ENCODE measurements at regions not wholly inside any gene's neighbourhood (a gene's known extent, or its start where the extent isn't known, plus 50 kb on each side); places are given as distances from the start of the nearest gene placed in this dataset.

DNA sequence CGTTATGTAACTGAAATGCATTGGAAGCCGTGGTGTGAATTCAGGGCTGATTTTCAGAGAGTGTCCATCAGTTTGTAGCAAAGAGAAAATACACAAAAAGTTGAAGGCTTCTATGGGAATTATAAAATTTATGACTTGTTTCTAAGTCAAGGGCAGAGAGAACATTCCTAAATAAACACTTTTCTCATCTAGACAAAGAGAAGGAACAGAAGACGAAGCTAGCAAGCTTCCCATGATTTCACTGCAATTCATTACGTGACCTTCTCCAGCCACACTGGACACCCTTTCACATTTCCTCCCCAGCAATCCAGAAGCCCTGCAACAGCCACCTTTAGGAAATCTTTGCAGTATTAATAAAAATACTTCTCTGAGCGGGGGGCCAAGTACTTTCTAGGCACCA lies 67.8 kb downstream of the TMEM100 start:
- TF ChIP-seq EZH2 (IDR thresholded peaks at IDR 0.05; ENCODE audit: borderline replicate concordance, insufficient read depth, low read length, poor library complexity, severe bottlenecking) (no peak), SMC3 (conservative IDR thresholded peaks at IDR 0.05; ENCODE audit: poor library complexity) (no peak), MXI1 (conservative IDR thresholded peaks at IDR 0.05; ENCODE audit: poor library complexity, severe bottlenecking) (no peak), EP300 (conservative IDR thresholded peaks at IDR 0.05; ENCODE audit: poor library complexity, severe bottlenecking) (no peak), TAF1 (IDR thresholded peaks at IDR 0.05; ENCODE audit: low read depth) (no peak), REST (IDR thresholded peaks at IDR 0.05; ENCODE audit: borderline replicate concordance) (no peak)
- TF ChIP-seq, protein P1, sequence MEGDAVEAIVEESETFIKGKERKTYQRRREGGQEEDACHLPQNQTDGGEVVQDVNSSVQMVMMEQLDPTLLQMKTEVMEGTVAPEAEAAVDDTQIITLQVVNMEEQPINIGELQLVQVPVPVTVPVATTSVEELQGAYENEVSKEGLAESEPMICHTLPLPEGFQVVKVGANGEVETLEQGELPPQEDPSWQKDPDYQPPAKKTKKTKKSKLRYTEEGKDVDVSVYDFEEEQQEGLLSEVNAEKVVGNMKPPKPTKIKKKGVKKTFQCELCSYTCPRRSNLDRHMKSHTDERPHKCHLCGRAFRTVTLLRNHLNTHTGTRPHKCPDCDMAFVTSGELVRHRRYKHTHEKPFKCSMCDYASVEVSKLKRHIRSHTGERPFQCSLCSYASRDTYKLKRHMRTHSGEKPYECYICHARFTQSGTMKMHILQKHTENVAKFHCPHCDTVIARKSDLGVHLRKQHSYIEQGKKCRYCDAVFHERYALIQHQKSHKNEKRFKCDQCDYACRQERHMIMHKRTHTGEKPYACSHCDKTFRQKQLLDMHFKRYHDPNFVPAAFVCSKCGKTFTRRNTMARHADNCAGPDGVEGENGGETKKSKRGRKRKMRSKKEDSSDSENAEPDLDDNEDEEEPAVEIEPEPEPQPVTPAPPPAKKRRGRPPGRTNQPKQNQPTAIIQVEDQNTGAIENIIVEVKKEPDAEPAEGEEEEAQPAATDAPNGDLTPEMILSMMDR (IDR thresholded peaks at IDR 0.05; ENCODE audit: poor library complexity, severe bottlenecking) = no peak

All from neural cell (in vitro differentiated cells).